Suppressor macrophage (primary cell): ENCODE measurements at regions not wholly inside any gene's neighbourhood (a gene's known extent, or its start where the extent isn't known, plus 50 kb on each side); places are given as distances from the start of the nearest gene placed in this dataset.
"Not testable (repeated sequence)": the region's sequence is repeated elsewhere in the genome, so short reads cannot be mapped to it uniquely, and the experiment has no call there.

Source experiments
- DNase-seq, 4 experiments: peaks; one replicate each; pipeline ENCODE4 v3.0.0-alpha.2; 2020 to 2022

DNA sequence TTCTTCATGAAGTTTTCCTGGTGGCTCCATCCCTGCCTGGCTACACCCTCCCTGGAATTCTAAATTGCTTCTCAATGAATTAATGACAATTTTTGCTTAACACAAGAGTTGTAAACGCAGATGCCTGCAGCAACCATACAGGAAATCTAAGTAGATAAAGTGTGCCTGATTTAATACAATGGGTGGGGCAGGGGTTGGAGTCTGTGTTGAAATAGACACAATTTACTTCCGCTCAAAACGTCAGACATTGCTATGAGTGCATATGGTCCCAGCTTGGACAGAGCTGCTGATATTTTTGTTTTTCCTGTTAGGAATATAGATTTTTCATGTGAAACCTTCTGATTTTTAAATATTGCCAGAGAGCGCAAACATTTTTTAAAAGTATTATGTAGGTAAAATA, 1235.0 kb upstream of the SORCS1 start:
- DNase-seq = no peak

DNA sequence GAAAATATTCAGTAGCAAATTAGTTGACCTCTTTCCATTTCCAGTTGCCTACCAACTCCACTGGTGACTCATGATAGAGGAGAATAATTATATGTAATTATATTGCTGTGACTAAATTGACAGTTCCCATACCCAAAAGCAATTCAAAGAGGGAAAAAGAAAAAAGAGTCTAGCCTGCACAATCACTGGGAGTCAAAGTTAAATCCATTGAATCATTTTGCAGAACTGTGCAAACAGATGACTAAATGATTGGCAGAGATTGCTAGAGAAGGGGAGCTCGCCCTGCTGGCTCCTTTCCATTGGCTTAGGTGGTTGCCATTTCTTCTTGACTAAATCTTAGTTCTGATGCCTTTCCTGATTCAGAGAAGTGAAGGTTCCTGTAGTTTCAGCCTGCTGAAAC, 1228.6 kb upstream of the SORCS1 start:
- no peak for DNase-seq

DNA sequence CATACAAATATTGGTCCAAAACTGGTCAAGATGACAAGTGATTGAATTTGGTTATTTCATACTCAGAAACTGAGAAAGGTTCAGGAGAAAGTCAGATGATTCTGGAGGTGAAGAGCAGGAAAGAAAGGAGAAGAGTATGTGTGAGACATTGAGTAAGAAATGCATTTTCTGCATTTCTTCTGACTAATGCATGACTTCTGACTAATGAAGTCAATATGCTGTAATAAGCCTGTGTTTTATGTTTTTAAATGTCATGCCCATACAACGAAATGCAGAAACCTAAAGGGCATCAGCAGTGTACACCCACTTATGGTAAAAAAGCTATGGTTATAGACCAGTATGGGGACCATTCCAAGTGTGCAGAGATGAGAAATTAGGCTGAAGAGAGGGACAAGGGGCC, 1227.8 kb upstream of the SORCS1 start:
- peak in 2 of 4 experiments; percentile 46 to 48 for DNase-seq

DNA sequence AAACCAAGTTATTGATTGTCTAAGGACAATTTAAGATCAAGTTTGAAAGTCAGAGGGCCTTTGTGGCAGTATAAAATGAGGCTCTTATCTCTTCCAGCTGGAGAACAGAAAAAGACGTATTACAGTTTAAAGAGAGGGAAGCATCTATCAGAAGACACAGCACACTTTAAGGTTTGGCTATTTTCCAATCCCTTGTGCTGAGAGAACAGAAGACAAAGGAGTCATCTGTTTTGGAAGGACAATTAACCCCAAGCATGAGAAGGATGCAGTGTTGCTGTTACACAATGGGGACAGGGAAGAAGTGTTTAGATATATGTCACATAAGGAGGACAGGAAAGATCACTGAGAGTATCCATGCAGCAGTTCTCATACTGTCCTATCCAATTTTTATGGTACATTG, 1224.2 kb upstream of the SORCS1 start:
- no peak for DNase-seq

DNA sequence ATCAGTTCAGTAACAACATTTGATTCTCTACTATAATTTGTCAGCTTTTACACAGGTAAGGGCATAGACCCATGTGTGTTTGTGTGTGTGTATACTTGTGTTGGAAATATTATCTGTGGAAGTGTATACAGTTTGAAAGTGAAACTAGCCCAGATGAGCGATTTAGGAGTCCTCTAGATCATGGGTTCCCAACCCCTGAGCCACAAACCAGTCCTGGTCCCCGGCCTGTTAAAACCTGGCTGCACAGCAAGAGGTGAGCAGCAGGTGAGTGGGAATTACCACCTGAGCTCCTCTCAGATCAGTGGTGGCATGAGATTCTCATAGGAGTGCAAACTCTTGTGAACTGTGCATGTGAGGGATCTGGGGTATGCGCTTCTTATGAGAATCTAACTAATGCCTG, 1221.5 kb upstream of the SORCS1 start:
- DNase-seq = no peak

DNA sequence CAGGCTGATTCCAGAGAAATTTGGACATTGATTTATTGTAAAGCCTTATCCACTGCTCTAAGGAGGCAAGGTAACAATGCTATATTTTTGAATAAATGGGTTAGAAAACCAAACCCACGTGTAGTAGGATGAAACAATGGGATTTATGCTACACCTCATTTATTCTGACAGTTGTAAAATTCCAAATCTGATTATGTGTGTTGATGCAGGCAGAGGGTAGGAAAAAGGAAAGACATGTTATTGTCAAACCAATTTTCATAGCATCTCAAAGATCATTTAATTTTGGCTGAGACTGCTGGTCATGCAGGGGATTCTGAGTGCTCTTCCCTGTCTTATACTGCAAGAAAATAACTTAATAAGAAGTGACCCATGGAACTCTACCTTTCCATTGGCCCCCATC, 1219.9 kb upstream of the SORCS1 start:
- no peak for DNase-seq

DNA sequence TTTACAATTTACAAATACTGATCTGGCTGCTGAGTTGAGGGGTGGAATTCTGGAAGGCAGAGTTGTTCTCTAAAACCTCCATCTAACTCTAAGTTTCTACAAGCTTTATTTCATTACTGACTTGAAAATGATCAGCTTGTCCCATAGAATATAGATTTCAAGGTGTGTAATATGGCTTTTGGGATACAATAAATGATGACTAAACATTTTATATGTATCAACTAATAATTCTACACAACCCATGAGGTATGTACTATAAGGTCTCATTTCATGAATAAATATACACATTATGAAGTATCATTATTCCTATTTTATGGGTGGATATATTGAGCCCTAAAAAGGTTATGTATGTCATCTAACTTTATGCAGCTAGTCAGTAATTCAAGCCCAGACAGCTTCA, 1214.3 kb upstream of the SORCS1 start:
- no peak for DNase-seq

DNA sequence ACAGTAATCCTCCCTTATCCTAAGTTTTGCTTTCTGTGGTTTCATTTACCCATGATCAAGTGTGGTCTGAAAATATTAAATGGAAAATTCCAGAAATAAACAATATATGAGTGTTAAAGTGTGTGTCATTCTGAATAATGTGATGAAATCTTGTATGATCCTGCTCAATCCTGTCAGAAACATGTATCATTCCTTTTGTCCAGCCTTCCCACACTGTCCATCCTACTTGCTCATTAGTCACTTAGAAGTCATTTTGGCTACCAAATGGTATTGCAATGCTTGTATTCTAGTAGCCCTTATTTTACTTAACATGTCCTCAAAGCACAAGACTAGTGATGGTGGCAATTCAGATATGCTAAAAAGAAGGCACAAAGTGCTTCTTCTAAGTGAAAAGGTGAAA, 1211.2 kb upstream of the SORCS1 start:
- no peak for DNase-seq

DNA sequence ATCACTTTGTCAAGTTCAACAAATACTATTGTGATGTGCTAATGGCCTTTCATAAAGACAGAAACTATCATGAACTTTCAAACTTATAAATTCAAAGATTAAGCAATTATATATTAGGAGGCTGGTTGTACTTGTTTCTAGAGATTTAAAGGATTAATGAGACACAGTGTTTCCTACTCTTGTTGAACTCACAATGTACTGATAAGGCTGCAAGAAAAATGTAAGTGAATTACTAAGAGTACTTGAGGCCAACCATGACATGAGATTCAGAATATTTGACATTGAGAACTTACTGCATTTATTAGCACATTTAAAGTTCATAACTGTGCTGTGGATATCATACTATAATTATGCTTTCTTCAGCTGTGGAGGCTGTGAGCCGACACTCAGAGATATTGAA, 1210.5 kb upstream of the SORCS1 start:
- no peak for DNase-seq

DNA sequence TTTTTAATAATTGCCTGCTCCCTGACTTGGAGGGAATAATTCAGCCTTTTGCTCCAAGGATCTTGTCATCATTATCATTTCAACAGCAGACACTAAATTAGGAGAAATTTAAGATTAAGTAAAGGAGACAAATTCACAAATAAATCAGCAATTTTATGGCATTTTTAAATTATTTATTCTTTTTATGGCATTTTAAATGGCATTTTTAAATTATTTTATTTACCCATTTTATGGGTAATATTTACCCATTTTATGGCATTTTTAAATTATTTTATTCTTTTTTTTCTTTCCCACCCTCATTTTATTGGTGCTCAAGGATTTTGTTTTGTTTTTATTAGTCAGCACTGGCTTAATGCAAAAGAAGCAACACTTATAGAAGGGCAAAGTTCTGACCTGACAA, 1201.0 kb upstream of the SORCS1 start:
- no peak for DNase-seq

DNA sequence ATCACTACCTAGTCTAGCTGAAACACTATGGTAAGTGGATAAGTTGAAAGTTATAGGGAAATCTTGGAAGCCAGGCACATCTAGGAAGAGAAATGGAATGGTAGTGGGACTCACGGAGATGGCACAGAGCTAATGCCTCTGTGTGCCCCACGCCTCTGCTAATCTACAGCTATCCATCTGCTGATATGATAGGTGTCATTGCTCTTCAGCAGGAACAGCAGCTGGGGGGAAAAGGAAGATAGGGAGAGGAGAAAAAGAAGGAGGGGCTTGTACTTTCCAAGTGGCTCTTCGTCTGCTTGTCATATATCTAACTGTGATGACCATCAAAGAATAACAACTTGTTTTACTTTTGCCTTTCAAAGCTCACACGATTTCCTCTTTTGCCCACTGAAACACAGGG, 1199.1 kb upstream of the SORCS1 start:
- no peak for DNase-seq

DNA sequence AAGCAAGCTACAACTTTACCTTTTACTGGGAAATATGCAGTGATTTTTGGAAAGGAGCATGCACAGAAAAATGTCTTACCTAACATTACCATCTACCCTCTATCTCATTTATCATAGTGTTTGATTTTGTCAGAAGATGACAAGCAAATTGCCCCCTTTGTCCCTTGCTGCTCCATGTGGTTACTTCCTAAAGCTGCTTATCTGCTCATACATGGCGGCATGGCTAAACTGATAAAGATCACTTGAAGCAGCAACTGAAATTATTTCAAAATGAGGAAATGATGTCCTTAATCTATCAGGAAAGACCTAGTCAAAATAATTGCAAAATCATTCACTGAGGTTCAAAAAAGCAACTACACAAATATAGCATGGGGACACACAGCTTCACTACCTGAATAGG, 1198.5 kb upstream of the SORCS1 start:
- DNase-seq = no peak

DNA sequence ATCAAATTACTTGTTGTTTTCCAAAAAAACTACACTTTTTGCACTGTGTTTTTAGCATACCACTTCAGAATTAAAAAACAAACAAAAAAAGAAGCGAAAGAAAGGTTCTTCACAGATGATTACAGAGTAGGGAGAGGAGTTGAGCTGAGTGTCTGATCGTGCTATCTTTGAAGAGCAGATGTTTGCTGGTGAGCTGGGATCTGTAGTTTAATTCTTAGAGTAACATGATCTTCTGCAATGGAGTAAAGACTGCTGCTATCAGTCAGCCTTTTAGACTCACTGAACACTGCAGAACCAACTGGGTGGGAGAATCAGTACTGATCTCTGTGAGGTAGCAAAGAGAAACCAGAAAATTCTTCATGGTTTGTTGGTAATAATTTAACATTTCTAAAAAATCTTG, 1197.8 kb upstream of the SORCS1 start:
- no peak for DNase-seq

DNA sequence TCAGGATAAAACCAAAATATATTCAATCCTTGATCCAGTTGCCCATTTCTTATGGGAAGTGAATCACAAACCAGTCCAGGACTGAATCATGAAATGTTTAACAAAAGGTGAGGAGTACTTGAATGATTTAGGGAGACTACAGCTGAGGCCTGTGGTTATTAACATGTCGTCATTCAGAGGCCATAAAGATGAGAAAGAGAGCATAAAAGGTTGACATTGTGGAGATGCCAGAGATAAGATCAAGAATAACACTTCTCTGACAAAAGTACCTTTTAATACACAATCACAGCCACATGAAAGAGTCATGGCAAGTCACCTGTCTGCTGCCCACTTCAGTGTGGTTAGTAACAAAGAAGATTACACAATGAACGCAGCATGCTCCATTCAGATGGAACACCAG, 1195.7 kb upstream of the SORCS1 start:
- no peak for DNase-seq

DNA sequence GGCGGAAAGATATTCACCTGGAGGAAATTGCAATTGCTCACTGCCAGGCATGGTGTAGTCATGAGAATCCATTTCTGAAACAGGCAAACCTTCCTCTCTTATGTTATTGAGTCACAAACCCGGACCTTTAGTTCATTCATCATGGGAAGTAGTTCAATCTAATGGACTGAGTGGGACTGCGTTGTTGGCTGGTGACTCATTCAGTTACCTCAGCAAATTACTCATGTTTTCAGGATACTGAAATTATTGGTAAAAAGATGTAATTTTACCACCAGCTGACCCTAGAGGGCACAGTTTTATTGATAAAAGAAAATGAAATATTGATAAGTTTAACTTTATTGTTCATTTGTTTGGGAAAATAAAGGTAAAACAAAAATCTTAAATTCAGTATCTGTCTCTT, 1194.4 kb upstream of the SORCS1 start:
- DNase-seq = peak; percentile 39 to 67 (median 54)

DNA sequence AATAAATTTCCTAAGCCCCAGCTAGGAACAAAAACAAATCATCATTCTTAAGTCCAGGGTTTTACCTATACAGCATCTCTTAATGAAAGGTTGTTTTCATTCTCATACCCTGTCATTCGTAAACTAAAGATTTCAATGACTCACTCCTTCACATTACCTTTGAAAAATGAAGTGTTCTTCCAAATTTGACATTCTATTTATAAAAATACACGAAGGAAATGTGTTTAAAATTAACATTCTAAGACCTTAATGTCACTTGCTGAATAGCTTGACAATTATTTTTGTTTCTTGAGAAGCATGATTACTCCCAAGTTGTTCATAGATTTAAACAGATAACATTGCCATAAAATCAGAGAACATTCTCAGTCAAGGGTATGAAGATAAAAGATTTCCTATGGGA, 1188.3 kb upstream of the SORCS1 start:
- no peak for DNase-seq

DNA sequence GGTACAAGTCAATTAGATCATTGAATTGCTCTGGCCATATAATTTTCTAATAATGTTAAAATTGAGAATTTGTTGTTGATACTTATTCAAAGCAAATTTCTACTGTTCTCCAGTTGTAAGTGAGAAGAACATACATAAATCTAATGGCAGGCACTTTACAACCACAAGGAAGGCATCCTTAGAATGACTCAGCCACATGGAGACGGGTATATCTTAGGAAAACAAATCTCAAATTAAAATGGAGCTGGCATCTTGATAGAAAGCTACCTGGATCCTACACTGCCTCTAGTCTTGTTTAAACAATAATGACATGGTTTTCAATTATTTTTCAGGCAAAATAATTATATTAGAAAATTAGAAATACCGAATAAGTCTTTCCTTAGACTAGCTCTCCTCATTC, 1183.7 kb upstream of the SORCS1 start:
- no peak for DNase-seq

DNA sequence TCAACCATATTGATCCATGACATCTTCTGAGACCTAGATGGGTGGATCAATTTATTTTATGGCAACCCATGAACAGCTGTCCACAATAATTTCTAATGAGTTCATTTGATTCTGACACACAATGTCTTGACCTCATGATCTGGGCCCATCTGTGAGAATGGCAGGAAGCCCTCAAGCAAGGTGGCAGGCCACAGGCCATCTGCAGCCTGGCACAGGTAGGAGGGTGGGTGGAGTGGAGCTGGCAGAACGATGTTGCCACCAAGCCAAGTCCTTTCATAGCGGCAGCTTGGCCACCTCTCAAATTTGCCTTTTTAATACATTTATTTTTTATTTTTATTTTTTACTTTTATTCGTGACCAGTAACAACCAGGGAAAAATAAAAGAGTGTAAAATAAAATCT, 1181.6 kb upstream of the SORCS1 start:
- no peak for DNase-seq

DNA sequence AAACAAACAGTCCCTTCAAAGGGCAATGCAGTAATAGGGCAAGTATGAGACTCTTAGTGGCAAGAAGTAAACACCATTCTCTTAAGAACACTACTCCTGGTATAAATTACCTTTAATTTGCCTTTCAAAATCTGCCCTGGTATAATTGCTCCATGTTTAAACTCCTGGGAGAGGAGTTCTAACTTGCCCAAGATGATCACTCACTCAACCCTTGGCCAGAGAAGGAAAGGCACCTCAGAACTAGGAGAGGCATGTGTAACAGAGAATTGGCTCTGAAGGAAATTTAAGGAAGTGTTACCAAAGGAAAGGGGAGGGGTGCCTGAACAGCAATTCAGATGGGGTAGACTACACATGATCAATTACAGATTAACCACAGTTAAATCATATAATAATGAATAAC, 1173.6 kb upstream of the SORCS1 start:
- DNase-seq = no peak

DNA sequence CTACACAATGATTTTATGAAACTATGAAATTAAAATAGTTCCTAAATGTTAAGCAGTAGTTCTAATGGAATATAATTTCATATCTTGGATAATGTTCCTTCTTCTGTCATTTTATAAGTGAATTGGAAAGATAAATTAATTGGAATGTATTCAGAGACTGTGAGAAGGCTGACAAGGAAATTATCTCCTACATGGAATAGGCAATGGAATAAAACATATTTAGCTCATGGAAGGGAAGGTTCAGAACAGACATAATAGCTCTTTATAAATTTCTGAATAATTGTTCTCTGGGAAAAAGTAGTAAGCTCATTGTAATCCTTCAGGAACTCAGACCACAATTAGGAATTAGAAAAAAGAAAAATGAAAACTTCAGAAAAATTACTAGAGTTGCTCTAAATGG, 1172.3 kb upstream of the SORCS1 start:
- no peak for DNase-seq

DNA sequence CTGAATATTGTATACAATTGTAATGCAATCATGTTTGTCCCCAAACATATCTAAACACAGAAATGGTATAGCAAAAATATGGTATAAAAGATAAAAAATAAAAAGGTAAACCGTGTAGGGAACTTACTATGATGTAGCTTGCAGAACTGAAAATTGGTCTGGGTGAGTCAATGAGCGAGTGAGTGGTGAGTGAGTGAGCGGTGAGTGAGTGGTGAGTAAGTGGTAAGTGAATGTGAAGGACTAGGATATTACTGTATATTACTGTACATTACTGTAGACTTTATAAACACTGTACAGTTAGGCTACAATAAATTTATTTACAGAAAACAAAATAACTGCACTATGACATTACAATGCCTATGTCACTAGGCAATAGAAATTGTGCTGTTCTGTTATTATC, 1163.2 kb upstream of the SORCS1 start:
- no peak for DNase-seq

DNA sequence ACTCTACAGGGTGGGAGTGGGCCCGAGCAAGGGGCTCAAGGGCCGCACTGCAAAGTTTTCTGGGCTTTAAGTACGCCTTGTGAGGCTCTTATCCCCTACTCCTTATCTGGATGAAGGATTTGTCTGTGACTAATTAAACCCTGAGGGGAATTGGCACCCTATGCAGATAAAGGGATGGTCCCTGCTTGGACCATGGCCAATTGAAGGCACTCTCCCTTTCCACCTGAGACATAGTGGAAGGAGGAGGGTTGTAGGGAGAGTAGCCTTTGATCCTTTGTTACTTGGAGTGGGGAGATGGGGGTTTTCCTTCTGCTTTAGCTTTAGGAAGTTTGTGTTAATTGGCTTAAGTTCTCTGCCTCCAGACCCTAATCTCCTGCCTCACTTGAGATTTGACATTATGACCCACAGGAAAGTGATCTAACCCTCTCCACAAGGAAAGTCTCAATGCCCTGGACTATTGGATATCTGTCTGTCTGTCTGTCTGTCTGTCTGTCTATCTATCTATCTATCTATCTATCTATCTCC, 1158.8 kb upstream of the SORCS1 start:
- no peak for DNase-seq

DNA sequence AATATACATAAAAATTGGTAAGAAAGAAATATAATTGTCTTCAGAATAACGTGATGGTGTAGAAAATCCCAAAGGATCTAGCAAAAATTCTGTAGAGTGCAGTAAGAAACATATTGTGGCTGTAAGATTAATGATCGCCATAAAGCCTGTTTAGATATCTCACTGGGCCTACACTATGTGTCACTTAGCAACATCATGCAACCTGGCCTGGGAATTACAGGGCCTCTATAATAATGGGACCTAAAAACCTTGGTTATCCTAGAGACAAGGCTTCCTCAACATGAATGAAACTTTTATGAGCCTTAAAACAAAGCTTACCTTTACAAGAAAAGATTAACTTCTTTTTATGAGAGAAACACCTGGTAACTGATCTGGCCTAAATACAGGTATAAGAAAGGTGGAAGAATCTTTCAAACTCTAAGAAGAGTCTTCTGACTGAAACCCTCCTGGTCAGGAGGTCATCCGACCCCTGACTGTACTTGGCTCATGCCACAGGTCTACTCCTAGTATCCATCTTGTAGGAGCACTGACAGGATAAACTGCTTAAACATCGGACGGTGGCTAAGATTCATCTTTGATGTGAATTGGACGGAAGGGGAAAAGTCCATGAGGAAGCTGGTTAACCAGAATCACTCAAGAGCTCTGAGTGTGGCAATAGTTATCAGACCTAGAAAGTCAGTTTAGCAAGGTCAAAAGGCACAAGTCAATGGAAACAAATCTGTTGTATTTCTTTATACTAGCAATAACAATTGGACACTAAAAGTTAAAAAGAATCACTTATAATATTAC, 1155.1 kb upstream of the SORCS1 start:
- no peak for DNase-seq

DNA sequence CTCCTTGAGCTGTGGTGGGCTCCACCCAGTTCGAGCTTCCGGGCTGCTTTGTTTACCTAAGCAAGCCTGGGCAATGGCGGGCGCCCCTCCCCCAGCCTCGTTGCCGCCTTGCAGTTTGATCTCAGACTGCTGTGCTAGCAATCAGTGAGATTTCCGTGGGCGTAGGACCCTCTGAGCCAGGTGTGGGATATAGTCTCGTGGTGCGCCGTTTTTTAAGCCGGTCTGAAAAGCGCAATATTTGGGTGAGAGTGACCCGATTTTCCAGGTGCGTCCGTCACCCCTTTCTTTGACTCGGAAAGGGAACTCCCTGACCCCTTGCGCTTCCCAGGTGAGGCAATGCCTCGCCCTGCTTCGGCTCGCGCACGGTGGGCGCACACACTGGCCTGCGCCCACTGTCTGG, 1151.1 kb upstream of the SORCS1 start:
- not testable (repeated sequence) for DNase-seq

DNA sequence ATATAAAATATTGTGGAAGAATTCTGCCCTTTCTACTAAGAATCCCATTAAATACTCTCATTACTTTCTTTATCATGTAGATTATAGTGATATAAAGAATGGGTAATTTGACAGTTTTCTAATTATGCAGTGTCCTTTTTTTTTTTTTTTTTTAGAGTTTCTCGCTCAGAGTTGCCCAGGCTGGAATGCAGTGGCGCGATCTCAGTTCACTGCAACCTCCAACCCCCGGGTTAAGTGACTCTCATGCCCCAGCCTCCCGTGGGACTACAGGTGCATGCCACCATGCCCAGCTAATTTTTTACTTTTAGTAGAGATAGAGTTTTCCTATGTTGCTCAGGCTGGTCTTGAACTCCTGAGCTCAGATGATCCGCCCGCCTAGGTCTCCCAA, 1143.4 kb upstream of the SORCS1 start:
- no peak for DNase-seq
